ENCODE measurements at regions not wholly inside any gene's neighbourhood (a gene's known extent, or its start where the extent isn't known, plus 50 kb on each side); places are given as distances from the start of the nearest gene placed in this dataset.

- H3K4me3 ChIP-seq (ENCODE audit: low read depth, low read length) = no peak overlapping the region
- DNase-seq (ENCODE audit: low read depth, low spot score) = no peak
- TF ChIP-seq CTCF (IDR thresholded peaks at IDR 0.05; ENCODE audit: low read depth, low read length) = no peak
- in situ Hi-C loops (cut with HindIII; ENCODE audit: low sequenced_read_pairs) = no loop called here
These were observed 540.2 kb downstream of the MMUT start for GRCh38 chr6:48922837-48923236.

- DNase-seq (ENCODE audit: low read depth, low spot score) = no peak
- TF ChIP-seq CTCF (IDR thresholded peaks at IDR 0.05; ENCODE audit: low read depth, low read length) = no peak
- in situ Hi-C loops (cut with HindIII; ENCODE audit: low sequenced_read_pairs) = no loop called here
- no peak overlapping the region for H3K4me3 ChIP-seq (ENCODE audit: low read depth, low read length)
These were observed 543.5 kb downstream of the MMUT start for GRCh38 chr6:48919555-48919954.

GRCh38 chr6:48917233-48917632 is 545.8 kb downstream of the MMUT start:
- TF ChIP-seq CTCF (IDR thresholded peaks at IDR 0.05; ENCODE audit: low read depth, low read length) = no peak
- DNase-seq (ENCODE audit: low read depth, low spot score) = no peak
- H3K4me3 ChIP-seq (ENCODE audit: low read depth, low read length) = no peak overlapping the region
- in situ Hi-C loops (cut with HindIII; ENCODE audit: low sequenced_read_pairs) = no loop called here

GRCh38 chr6:48916607-48917006 is 546.4 kb downstream of the MMUT start:
- in situ Hi-C loops (cut with HindIII; ENCODE audit: low sequenced_read_pairs) = no loop called here
- no peak overlapping the region for H3K4me3 ChIP-seq (ENCODE audit: low read depth, low read length)
- no peak for TF ChIP-seq CTCF (IDR thresholded peaks at IDR 0.05; ENCODE audit: low read depth, low read length)
- no peak for DNase-seq (ENCODE audit: low read depth, low spot score)

- H3K4me3 ChIP-seq (ENCODE audit: low read depth, low read length) = no peak overlapping the region
- TF ChIP-seq CTCF (IDR thresholded peaks at IDR 0.05; ENCODE audit: low read depth, low read length) = no peak
- in situ Hi-C loops (cut with HindIII; ENCODE audit: low sequenced_read_pairs) = no loop called here
- no peak for DNase-seq (ENCODE audit: low read depth, low spot score)
These were observed 547.5 kb downstream of the MMUT start for GRCh38 chr6:48915591-48915990.

- TF ChIP-seq CTCF (IDR thresholded peaks at IDR 0.05; ENCODE audit: low read depth, low read length) = no peak
- in situ Hi-C loops (cut with HindIII; ENCODE audit: low sequenced_read_pairs) = no loop called here
- no peak for DNase-seq (ENCODE audit: low read depth, low spot score)
- H3K4me3 ChIP-seq (ENCODE audit: low read depth, low read length) = no peak overlapping the region
These were observed 550.5 kb downstream of the MMUT start for GRCh38 chr6:48912503-48912902.

- in situ Hi-C loops (cut with HindIII; ENCODE audit: low sequenced_read_pairs) = no loop called here
- no peak for TF ChIP-seq CTCF (IDR thresholded peaks at IDR 0.05; ENCODE audit: low read depth, low read length)
- no peak for DNase-seq (ENCODE audit: low read depth, low spot score)
- H3K4me3 ChIP-seq (ENCODE audit: low read depth, low read length) = no peak overlapping the region
These were observed 558.2 kb downstream of the MMUT start for GRCh38 chr6:48904809-48905208.

All from astrocyte of the spinal cord (primary cell).